PFSK-1 (cell line): ENCODE measurements at regions not wholly inside any gene's neighbourhood (a gene's known extent, or its start where the extent isn't known, plus 50 kb on each side); places are given as distances from the start of the nearest gene placed in this dataset.

Source experiments
- FOXP2 ChIP-seq: optimal IDR thresholded peaks from 2 replicates; pipeline ENCODE3; 2011; ENCODE audit warnings: borderline replicate concordance, control low read depth, inconsistent platforms; ENCODE audit not compliant: insufficient read depth; ENCODE audit errors: extremely low read length, extremely low read depth
- POLR2AphosphoS5 ChIP-seq: IDR thresholded peaks from 2 replicates; pipeline ENCODE4 v1.6.1; 2012; ENCODE audit warnings: low read depth, mild to moderate bottlenecking, control low read depth, low read length, moderate library complexity
- SIN3A ChIP-seq: IDR thresholded peaks from 2 replicates; pipeline ENCODE4 v1.6.1; 2012; ENCODE audit warnings: mild to moderate bottlenecking, low read length, moderate library complexity, borderline replicate concordance; ENCODE audit not compliant: insufficient read depth
- TAF1 ChIP-seq: IDR thresholded peaks from 2 replicates; pipeline ENCODE4 v1.6.1; 2012; ENCODE audit warnings: low read length, control low read depth, borderline replicate concordance; ENCODE audit not compliant: insufficient read depth
- TF ChIP-seq, protein P1 (sequence below), 2 experiments: IDR thresholded peaks; 2 replicates each; pipeline versions ENCODE4 v1.6.1 to v1.8.0; 2011 to 2012; ENCODE audit warnings: low read depth in 2 of 2, low read length in 2 of 2, control low read depth in 1 of 2, inconsistent platforms in 1 of 2, mild to moderate bottlenecking in 1 of 2, moderate library complexity in 1 of 2; ENCODE audit not compliant: insufficient read depth in 1 of 2

DNA sequence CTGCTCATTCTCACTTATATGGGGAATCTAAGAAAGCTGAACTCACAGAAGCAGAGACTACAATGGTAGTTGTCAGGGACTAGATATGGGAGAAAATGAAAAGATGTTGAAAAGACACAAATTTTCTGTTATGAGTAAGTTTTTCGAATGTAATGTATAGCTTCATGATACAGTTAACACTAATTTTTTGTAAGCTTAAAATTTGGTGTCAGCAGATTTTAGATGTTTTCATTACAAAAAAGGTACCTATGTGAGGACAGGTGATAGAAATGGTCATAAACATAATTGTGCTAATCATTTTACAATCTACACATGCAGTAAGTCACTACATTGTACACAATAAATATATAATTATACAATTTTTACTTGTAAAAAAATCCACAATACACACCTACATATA, 286.6 kb downstream of the ZNF33B start:
- TF ChIP-seq FOXP2 (no peak), POLR2AphosphoS5 (no peak), SIN3A (no peak), TAF1 (no peak)
- TF ChIP-seq, protein P1, sequence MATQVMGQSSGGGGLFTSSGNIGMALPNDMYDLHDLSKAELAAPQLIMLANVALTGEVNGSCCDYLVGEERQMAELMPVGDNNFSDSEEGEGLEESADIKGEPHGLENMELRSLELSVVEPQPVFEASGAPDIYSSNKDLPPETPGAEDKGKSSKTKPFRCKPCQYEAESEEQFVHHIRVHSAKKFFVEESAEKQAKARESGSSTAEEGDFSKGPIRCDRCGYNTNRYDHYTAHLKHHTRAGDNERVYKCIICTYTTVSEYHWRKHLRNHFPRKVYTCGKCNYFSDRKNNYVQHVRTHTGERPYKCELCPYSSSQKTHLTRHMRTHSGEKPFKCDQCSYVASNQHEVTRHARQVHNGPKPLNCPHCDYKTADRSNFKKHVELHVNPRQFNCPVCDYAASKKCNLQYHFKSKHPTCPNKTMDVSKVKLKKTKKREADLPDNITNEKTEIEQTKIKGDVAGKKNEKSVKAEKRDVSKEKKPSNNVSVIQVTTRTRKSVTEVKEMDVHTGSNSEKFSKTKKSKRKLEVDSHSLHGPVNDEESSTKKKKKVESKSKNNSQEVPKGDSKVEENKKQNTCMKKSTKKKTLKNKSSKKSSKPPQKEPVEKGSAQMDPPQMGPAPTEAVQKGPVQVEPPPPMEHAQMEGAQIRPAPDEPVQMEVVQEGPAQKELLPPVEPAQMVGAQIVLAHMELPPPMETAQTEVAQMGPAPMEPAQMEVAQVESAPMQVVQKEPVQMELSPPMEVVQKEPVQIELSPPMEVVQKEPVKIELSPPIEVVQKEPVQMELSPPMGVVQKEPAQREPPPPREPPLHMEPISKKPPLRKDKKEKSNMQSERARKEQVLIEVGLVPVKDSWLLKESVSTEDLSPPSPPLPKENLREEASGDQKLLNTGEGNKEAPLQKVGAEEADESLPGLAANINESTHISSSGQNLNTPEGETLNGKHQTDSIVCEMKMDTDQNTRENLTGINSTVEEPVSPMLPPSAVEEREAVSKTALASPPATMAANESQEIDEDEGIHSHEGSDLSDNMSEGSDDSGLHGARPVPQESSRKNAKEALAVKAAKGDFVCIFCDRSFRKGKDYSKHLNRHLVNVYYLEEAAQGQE (IDR thresholded peaks at IDR 0.05; ENCODE audit: insufficient read depth in 1 of 2, low read depth in 2 of 2, low read length in 2 of 2) = no peak

DNA sequence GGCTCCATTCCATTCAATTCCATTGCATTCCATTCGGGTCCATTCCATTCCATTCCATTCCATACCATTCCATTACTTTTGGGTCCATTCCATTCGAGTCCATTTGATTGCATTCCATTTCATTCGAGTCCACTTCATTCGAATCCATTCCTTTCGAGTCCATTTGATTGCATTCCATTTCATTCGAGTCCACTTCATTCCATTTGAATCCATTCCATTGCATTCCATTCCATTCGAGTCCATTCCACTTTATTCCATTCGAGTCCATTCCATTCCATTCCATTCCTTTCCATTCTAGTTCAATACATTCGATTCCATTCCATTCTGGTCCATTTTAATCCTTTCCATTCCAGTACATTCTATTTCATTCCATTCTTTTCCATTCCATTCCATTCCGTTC, 334.0 kb downstream of the ZNF33B start:
- TF ChIP-seq TAF1 (no peak), POLR2AphosphoS5 (no peak), SIN3A (no peak), FOXP2 (no peak)
- TF ChIP-seq, protein P1 (IDR thresholded peaks at IDR 0.05; ENCODE audit: insufficient read depth in 1 of 2, low read depth in 2 of 2, low read length in 2 of 2) = no peak

DNA sequence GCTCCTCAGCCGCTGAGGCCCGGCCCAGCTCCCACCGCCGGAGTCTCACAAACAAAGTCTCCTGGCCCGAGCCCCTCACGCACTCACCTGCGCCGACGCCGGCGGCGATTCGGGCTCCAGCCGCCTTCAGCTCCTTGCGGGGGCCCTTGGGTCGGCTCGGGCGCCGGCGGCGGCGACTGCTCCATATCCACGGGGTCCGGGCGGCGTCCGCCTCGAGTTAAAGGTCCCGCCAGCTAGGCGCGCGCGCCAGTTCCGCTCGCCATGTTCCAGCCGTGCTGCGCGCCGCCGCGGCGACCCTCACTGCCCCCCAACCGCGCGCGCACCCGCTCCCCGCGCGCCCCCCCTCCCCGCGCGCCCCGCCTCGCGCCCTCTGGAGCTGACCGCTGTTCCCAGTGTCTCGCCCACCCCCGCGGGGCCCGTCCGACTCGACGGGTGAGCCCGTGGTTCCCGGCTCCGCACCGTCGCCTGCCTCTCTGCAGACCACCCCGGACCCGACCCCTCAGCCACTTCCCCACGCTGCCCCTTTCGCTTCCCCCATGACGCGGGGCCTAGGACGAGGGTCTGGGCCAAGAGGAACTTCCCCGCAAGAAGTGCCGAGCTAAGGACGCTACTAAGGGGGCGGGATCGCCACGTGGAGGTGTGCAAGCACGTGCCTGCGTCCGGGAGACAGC, 396.1 kb downstream of the ZNF33B start:
- TF ChIP-seq, protein P1 (IDR thresholded peaks at IDR 0.05; ENCODE audit: insufficient read depth in 1 of 2, low read depth in 2 of 2, low read length in 2 of 2) = no peak
- no peak for TF ChIP-seq FOXP2
- no peak for TF ChIP-seq TAF1
- no peak for TF ChIP-seq POLR2AphosphoS5
- TF ChIP-seq SIN3A = no peak

DNA sequence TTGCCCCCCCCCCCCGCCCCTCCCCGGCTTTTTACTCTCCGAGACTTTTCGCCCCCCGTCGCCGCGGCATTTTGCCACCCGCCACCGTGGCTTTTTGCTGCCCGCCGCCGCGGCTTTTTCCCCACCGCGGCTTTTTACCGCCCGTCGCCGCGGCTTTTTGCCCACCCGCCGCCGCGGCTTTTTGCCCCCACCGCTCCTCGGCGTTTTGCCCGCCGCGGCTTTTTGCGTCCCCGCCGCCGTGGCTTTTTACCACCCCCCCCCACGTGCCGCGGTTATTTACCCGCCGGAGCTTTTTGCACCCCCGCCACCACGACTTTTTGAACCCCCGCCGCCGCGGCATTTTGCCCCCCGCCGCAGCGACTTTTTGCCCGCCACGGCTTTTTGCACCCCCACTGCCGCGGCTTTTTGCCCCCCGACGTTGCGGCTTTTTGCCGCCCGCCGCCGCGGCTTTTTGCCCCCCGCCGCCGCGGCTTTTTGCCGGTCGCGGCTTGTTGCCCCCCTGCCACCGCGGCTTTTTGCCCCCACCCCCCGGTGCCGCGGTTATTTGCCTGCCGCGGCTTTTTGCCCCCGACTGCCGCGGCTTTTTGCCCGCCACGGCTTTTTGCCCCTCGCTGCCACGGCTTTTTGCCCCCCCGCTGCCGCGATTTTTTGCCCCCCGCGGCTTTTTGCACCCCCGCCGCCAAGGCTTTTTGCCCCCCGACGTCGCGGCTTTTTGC, 461.1 kb downstream of the ZNF33B start:
- TF ChIP-seq TAF1 = no peak
- no peak for TF ChIP-seq POLR2AphosphoS5
- no peak for TF ChIP-seq FOXP2

DNA sequence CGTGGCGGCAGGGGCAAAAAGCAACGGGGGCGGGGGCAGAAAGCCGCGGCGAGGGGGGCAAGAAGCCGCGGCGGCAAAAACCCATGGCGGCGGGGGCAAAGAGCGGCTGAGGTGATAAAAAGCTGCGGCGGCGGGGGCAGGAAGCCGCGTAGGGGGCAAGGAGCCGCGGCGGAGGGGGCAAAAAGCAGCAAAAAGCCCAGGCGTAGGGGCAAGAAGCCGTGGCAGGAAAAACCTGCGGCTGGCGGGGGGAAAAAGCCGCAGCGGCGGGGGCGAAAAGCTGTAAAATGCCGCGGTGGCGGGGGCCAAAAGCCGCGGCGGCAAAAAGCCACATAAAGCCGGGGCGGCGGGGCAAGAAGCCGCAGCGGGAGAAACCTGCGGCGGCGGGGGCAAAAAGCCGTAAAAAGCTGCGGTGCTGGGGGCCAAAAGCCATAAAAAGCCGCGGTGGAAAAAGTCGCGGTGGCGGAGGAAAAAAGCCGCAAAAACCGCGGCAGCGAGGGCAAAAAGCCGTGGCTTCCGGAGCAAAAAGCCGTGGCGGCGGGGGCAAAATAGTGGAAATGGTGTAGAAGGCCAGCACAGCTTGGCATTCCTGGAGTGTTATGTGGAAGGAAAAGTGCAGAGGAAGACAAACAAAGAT, 487.8 kb downstream of the ZNF33B start:
- TF ChIP-seq TAF1 = no peak
- no peak for TF ChIP-seq POLR2AphosphoS5
- TF ChIP-seq, protein P1 (IDR thresholded peaks at IDR 0.05; ENCODE audit: insufficient read depth in 1 of 2, low read depth in 2 of 2, low read length in 2 of 2) = no peak
- TF ChIP-seq FOXP2 = no peak
